T-cell (primary cell): ENCODE measurements at regions not wholly inside any gene's neighbourhood (a gene's known extent, or its start where the extent isn't known, plus 50 kb on each side); places are given as distances from the start of the nearest gene placed in this dataset.

Experiments
- ATAC-seq, 4 experiments: fragments of 200-7000 bp in 3 of 4; fragments of 150-1000 bp in 1 of 4; cut with Tn5 transposase; replicated peaks in 1 of 4; 1 replicate in 3 of 4; 2 replicates in 1 of 4; pipeline ENCODE4 v1.10.0; 2021; ENCODE audit warnings: moderate library complexity in 3 of 4, mild to moderate bottlenecking in 2 of 4, moderate number of reproducible peaks in 1 of 4
- CTCF ChIA-PET, 2 donors: fragments of 300-600 bp; sonication (Branson Sonifier 250); formaldehyde crosslinking; loops; one replicate each; lab custom pipeline; 2022; ENCODE audit warnings: antibody characterized with exemption in 2 of 2; lab: Charles Lee
- POLR2A ChIA-PET, 2 donors: fragments of 300-600 bp; sonication (Branson Sonifier 250); formaldehyde crosslinking; loops; one replicate each; lab custom pipeline; 2022; ENCODE audit warnings: antibody characterized with exemption in 2 of 2; lab: Charles Lee
- DNase-seq, 35 experiments: peaks; one replicate each; pipeline versions ENCODE4 v3.0.0 to v3.0.0-alpha.2; 2013 to 2023
- H3K27ac ChIP-seq: one replicate; pipeline ENCODE4 v1.5.1; 2013; ENCODE audit warnings: low read length
- H3K27me3 ChIP-seq, 2 experiments: replicated peaks in 1 of 2; 1 replicate in 1 of 2; 2 replicates in 1 of 2; pipeline versions ENCODE4 v1.6.1 to v1.7.0; 2013; ENCODE audit warnings: low read length in 1 of 2, mixed read lengths in 1 of 2; ENCODE audit not compliant: control insufficient read depth in 2 of 2, insufficient read depth in 2 of 2; ENCODE audit errors: extremely low read depth in 1 of 2
- H3K36me3 ChIP-seq, 2 donors: 1 replicate in 1 of 2; 2 replicates in 1 of 2; pipeline versions ENCODE4 v1.6.1 to v1.7.0; 2013; ENCODE audit warnings: low read length in 1 of 2; ENCODE audit not compliant: control insufficient read depth in 2 of 2, insufficient read depth in 1 of 2; ENCODE audit errors: extremely low read depth in 1 of 2
- H3K4me1 ChIP-seq, 2 experiments: 1 replicate in 1 of 2; 2 replicates in 1 of 2; pipeline versions ENCODE4 v1.6.1 to v1.7.0; 2013; ENCODE audit warnings: low read length in 2 of 2, mixed read lengths in 1 of 2; ENCODE audit not compliant: insufficient read depth in 2 of 2, control insufficient read depth in 1 of 2; ENCODE audit errors: extremely low read depth in 1 of 2
- H3K4me3 ChIP-seq, 2 donors: 1 replicate in 1 of 2; 2 replicates in 1 of 2; pipeline versions ENCODE4 v1.5.1 to v1.7.0; 2013; ENCODE audit warnings: mild to moderate bottlenecking in 2 of 2, low read length in 1 of 2, moderate library complexity in 1 of 2; ENCODE audit not compliant: control insufficient read depth in 1 of 2; ENCODE audit errors: extremely low read depth in 1 of 2
- H3K9me3 ChIP-seq: 2 replicates; pipeline ENCODE4 v1.7.0; 2013
- H3K27ac Mint-ChIP-seq, 2 donors: one replicate each; pipeline ENCODE4 v1.8.0; 2020 to 2021; ENCODE audit warnings: mild to moderate bottlenecking in 2 of 2, mixed read lengths in 2 of 2
- H3K27me3 Mint-ChIP-seq, 2 donors: one replicate each; pipeline ENCODE4 v1.8.0; 2021 to 2022; ENCODE audit warnings: mixed read lengths in 2 of 2
- H3K36me3 Mint-ChIP-seq: one replicate; pipeline ENCODE4 v1.8.0; 2021; ENCODE audit warnings: mixed read lengths
- H3K4me1 Mint-ChIP-seq, 3 donors: one replicate each; pipeline ENCODE4 v1.8.0; 2020 to 2022; ENCODE audit warnings: mixed read lengths in 3 of 3, mild to moderate bottlenecking in 1 of 3
- H3K4me3 Mint-ChIP-seq, 3 donors: one replicate each; pipeline ENCODE4 v1.8.0; 2020 to 2022; ENCODE audit warnings: mild to moderate bottlenecking in 3 of 3, mixed read lengths in 3 of 3, moderate library complexity in 3 of 3
- H3K9me3 Mint-ChIP-seq, 3 donors: one replicate each; pipeline ENCODE4 v1.8.0; 2020 to 2022; ENCODE audit warnings: mixed read lengths in 3 of 3
- WGBS: methylation state at CpG from one replicate; pipeline ENCODE4 v1.1.5; 2013; ENCODE audit warnings: missing lambda C conversion rate; ENCODE audit not compliant: insufficient coverage; 5-methylcytosine and 5-hydroxymethylcytosine counted together

DNA sequence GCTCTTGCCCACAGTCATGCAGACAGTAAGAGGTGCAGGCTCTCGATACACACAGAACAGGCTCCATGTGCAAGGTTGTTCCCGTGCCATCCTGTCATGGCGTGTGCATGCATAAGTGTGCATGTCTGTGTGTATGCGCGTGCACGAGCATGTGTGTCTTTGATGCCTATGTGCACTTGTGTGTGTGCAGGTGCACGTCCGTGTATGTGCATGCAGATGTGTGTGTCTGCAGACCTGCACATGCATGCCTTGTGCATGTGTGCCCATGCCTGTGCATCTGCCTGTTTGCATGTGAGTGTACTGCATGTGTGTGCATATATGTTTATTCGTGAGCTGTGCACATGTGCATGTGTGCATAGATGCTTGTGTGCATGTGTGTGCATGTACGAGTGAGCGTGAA, 309.8 kb downstream of the TMEM121 start:
- no peaks in the 10 kb centered on the region for H3K36me3 Mint-ChIP-seq
- H3K27ac ChIP-seq, result no peak overlapping the region
- H3K4me3 Mint-ChIP-seq, result no peak overlapping the region
- H3K9me3 Mint-ChIP-seq, result no peaks in the 10 kb centered on the region
- H3K4me1 Mint-ChIP-seq, result no peaks in the 10 kb centered on the region
- ChIA-PET POLR2A (no interaction called here), CTCF (no interaction called here)
- no peak for ATAC-seq
- H3K27me3 Mint-ChIP-seq, result peaks cover 3 to 12% of the 10 kb centered on the region in 2 donors
- H3K9me3 ChIP-seq, result no peaks in the 10 kb centered on the region
- H3K27me3 ChIP-seq, result peaks cover 0 to 13% of the 10 kb centered on the region in 2 experiments
- WGBS, result 91% methylated on average over 11 of the region's 11 CpGs
- no peak for DNase-seq
- H3K4me1 ChIP-seq, result no peaks in the 10 kb centered on the region
- H3K27ac Mint-ChIP-seq, result no peak overlapping the region
- no peak overlapping the region for H3K4me3 ChIP-seq
- H3K36me3 ChIP-seq, result no peaks in the 10 kb centered on the region

DNA sequence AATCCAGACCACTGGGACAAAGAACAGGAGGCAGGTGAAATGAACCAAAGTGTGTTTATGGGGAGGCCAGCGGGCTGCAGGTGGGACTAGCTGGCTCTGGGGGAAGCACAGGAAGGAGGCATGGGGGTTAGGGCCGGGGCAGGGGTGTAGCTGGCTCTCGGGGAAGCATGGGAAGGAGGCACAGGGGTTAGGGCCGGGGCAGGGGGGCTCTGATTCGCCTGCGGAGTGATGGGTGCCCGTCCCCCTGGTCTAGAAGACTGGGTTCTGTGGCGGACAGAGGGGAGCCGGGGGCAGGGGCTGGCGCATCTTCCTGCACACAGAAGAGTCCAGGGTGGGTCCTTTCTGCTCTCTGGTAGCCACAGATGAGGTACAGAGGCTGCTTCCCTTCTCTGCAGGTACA, 310.3 kb downstream of the TMEM121 start:
- Mint-ChIP-seq H3K27me3 (peaks cover 0 to 9% of the 10 kb centered on the region in 2 donors), H3K4me3 (no peak overlapping the region), H3K27ac (no peak overlapping the region), H3K9me3 (no peaks in the 10 kb centered on the region), H3K4me1 (no peaks in the 10 kb centered on the region), H3K36me3 (no peaks in the 10 kb centered on the region)
- H3K36me3 ChIP-seq, result no peaks in the 10 kb centered on the region
- ATAC-seq, result no peak
- no peak for DNase-seq
- WGBS, result 79% methylated on average over 10 of the region's 10 CpGs
- CTCF ChIA-PET, result no interaction called here
- H3K27ac ChIP-seq, result no peak overlapping the region
- no peaks in the 10 kb centered on the region for H3K9me3 ChIP-seq
- no peak overlapping the region for H3K4me3 ChIP-seq
- no peaks in the 10 kb centered on the region for H3K4me1 ChIP-seq
- peaks cover 0 to 13% of the 10 kb centered on the region in 2 experiments for H3K27me3 ChIP-seq
- POLR2A ChIA-PET, result no interaction called here

DNA sequence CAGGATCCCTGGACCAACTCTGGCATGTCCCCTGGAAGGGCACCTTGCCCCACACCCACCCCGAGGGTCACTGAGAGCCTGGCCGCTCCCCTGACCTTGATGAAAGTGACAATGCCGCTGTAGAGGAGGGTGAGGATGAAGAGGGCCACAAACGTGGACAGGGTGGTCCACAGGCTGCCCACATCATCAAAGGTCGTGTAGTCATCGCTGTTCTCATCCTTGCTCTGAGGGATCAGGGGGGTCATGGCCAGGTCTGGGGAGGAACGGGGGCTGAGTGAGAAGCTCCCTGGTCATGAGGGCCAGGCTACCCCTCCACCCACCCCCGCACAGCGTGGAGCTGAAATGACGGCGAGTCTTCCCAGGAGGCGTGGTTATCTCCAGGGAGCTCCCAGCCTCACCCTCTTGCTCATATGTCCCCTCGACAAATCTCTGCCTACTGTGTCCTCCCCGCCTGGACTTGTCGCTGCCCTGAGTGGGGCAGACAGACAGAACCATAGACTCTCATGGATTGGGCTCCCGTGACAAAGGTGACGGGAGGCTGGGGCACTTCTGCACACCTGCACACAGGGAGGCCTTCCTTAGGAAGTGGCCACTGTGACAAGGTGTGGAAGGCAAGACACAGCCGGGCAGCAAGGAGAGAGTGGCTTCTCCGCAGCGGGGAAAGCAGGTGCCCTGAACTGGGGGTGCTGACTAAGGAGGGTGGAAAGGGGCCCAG, 311.1 kb downstream of the TMEM121 start:
- H3K27ac ChIP-seq, result no peak overlapping the region
- no peaks in the 10 kb centered on the region for H3K9me3 ChIP-seq
- H3K4me3 ChIP-seq, result no peak overlapping the region
- peaks cover 0 to 7% of the 10 kb centered on the region in 2 donors for H3K27me3 Mint-ChIP-seq
- no peak overlapping the region for H3K4me3 Mint-ChIP-seq
- no peaks in the 10 kb centered on the region for H3K4me1 ChIP-seq
- no peaks in the 10 kb centered on the region for H3K36me3 Mint-ChIP-seq
- no peak overlapping the region for H3K27ac Mint-ChIP-seq
- WGBS, result 82% methylated on average over 12 of the region's 20 CpGs
- no peaks in the 10 kb centered on the region for H3K36me3 ChIP-seq
- no peak for DNase-seq
- H3K27me3 ChIP-seq, result peaks cover 0 to 9% of the 10 kb centered on the region in 2 experiments
- CTCF ChIA-PET, result no interaction called here
- POLR2A ChIA-PET, result no interaction called here
- ATAC-seq, result peak in 1 of 4 experiments; percentile 13
- H3K9me3 Mint-ChIP-seq, result no peaks in the 10 kb centered on the region
- H3K4me1 Mint-ChIP-seq, result no peaks in the 10 kb centered on the region

DNA sequence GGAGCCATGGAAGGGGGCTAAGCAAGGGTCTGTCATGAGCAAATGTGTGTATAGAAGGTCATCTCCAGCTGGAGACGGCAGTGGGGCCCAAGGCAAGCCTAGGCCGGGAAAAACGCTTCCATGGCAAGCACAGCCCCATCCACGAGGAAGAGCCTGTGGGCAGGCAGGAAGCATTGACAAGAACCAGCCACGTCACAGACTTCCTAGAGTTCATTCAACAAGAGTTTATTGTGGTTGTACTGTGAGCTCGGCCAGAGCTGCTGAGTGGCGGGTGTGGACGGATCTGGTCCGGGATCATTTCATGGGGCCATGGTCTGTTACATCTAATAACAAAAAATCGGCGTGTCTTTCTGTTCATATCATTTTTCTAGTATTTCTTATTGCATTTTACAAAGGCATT, 311.7 kb downstream of the TMEM121 start:
- H3K4me1 ChIP-seq, result no peaks in the 10 kb centered on the region
- DNase-seq (no peak), ATAC-seq (no peak)
- H3K4me1 Mint-ChIP-seq, result no peaks in the 10 kb centered on the region
- no peak overlapping the region for H3K27ac Mint-ChIP-seq
- ChIA-PET CTCF (no interaction called here), POLR2A (no interaction called here)
- peaks cover 0 to 5% of the 10 kb centered on the region in 2 donors for H3K27me3 Mint-ChIP-seq
- H3K27ac ChIP-seq, result no peak overlapping the region
- WGBS, result 85% methylated on average over 5 of the region's 11 CpGs
- H3K4me3 ChIP-seq, result no peak overlapping the region
- H3K9me3 ChIP-seq, result no peaks in the 10 kb centered on the region
- H3K27me3 ChIP-seq, result peaks cover 0 to 8% of the 10 kb centered on the region in 2 experiments
- H3K36me3 ChIP-seq, result no peaks in the 10 kb centered on the region
- H3K9me3 Mint-ChIP-seq, result no peaks in the 10 kb centered on the region
- H3K36me3 Mint-ChIP-seq, result no peaks in the 10 kb centered on the region
- H3K4me3 Mint-ChIP-seq, result no peak overlapping the region

DNA sequence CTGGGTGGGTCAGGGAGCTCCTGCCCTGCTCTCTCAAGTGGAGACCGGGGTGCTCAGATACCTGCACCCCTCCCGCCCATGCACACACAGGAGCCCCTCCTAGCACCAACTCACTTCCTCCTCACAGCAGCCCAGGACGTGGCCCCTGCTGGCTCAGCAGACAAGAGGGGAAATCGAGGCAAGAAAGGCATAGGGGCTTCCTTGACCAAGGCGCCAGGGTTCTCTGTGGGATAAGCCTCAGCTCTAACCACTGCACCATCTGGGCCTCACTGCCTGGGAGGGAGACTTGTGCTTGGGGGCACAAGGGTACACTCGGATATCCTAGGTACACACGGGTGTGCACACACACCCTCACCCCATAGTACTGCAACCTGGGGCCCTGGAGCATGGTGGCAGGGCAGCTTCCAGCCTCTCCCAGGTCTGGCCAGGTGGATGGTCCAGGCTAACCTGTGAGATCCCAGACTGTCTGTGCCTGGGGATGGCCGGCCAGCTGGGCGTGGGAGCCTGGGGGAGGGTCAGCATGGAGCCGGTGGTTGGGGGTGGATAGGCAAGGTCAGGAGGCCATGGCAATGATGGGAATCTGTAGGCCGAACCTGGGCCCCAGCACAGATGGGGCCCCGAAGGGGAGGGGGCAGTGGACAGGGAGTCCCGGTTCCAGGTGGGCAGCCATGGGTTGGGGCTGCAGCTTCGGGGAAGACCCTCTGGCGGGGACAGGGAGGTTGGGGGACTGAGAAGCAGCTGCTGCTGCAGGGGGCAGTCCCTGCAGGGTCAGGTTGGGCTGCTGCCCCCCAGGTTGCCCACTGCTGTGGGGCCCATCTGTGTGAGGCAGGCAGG, 312.4 kb downstream of the TMEM121 start:
- H3K4me1 Mint-ChIP-seq, result no peaks in the 10 kb centered on the region
- DNase-seq (no peak), ATAC-seq (no peak)
- H3K9me3 Mint-ChIP-seq, result no peaks in the 10 kb centered on the region
- Histone ChIP-seq H3K36me3 (no peaks in the 10 kb centered on the region), H3K4me3 (no peak overlapping the region), H3K27me3 (peaks cover 0 to 8% of the 10 kb centered on the region in 2 experiments), H3K27ac (no peak overlapping the region), H3K4me1 (no peaks in the 10 kb centered on the region), H3K9me3 (no peaks in the 10 kb centered on the region)
- 80% methylated on average over 11 of the region's 15 CpGs for WGBS
- ChIA-PET POLR2A (no interaction called here), CTCF (no interaction called here)
- no peak overlapping the region for H3K27ac Mint-ChIP-seq
- H3K4me3 Mint-ChIP-seq, result no peak overlapping the region
- no peaks in the 10 kb centered on the region for H3K36me3 Mint-ChIP-seq
- peaks cover 0 to 5% of the 10 kb centered on the region in 2 donors for H3K27me3 Mint-ChIP-seq

DNA sequence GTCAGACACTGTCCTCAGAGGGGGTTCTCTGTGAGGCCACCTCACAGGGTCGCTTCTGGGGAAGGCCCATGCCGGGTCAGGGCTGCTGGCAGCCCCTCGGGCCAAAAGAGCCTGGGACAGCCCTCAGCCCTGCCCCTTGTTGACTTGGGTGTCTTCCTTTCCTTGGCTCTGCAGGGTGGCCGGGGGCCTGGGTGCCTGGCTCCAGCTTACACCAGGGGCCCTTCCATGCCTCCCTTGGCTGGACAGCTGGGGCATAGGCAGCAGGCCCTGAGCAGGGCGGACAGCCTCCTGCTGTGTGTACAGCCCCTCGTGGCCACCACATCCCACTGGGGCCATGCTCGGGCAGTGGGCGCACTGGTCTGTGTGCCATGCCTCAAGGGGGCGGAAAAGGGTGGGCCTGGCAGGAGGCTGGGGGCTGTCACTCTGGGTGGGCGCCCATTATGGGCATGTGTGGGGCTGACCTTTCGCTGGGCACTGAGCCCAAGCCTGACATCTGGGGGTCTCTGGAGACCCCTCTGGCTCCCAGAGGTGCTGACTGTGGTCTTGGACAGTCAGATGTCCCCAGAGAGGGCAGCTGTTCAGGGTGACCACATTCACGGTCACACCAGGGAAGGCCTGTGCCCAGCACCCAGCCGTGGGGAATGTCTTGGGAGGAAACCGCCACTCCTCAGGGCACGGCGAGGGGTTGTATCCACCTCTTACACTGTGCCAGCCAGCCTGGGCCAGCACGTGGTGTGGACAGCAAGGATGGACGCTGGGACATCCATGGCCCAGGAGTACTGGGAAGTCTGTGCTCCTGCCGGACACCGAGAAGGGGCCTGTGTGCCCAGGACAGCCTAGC, 313.3 kb downstream of the TMEM121 start:
- 91% methylated on average over 20 of the region's 20 CpGs for WGBS
- Mint-ChIP-seq H3K4me3 (no peak overlapping the region), H3K27me3 (peaks cover 0 to 5% of the 10 kb centered on the region in 2 donors), H3K9me3 (no peaks in the 10 kb centered on the region), H3K36me3 (no peaks in the 10 kb centered on the region), H3K27ac (no peak overlapping the region), H3K4me1 (no peaks in the 10 kb centered on the region)
- H3K4me3 ChIP-seq, result no peak overlapping the region
- no peaks in the 10 kb centered on the region for H3K4me1 ChIP-seq
- H3K27ac ChIP-seq, result no peak overlapping the region
- no peaks in the 10 kb centered on the region for H3K9me3 ChIP-seq
- ChIA-PET POLR2A (no interaction called here), CTCF (interaction anchor here in 1 of 2 donors (0.7 kb wide), 1 partner anchor 630 kb away, joined by 4 read pairs; no protein-coding TSS in a partner anchor)
- no peak for DNase-seq
- ATAC-seq, result no peak
- peaks cover 0 to 8% of the 10 kb centered on the region in 2 experiments for H3K27me3 ChIP-seq
- H3K36me3 ChIP-seq, result no peaks in the 10 kb centered on the region
